ENCODE measurements at regions not wholly inside any gene's neighbourhood (a gene's known extent, or its start where the extent isn't known, plus 50 kb on each side); places are given as distances from the start of the nearest gene placed in this dataset.

DNA sequence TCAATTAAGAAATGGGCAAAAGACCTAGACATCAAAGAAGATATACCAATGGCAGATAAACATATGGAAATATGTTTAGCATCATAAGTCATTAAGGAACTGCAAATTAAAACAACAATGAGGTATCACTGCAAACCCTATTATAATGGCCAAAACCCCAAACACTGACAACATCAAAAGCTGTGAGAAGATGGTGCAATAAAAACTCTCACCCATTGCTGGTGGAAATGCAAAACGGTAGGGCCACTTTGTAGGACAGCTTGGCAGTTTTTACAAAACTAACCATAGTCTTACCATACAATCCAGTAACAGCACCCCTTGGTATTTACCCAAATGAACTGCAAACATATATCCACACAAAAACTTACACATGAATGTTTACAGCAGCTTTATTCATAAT lies 213.1 kb downstream of the UBE2E3 start:
- no peak for DNase-seq

DNA sequence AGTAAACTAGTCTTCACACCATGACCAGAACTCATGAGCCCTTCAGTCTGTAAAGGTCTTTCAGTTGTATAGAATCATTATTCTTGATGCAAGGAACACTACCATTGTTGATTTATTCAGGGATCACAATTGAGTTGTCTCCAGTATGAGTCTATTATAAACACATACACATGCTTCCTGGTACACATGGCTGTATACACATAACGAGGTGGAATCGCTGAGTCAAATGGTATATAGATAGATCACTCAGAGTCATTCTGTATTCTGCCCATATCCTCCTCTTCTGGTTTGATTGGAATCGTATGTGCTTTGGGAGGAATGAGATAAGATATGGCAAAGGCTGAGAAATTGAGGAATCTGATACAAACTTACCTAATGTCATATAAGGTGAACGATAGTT lies 216.0 kb downstream of the UBE2E3 start:
- DNase-seq, result no peak

GRCh38 chr2:181197140-181197760 lies 216.8 kb downstream of the UBE2E3 start:
- no peak for DNase-seq

DNA sequence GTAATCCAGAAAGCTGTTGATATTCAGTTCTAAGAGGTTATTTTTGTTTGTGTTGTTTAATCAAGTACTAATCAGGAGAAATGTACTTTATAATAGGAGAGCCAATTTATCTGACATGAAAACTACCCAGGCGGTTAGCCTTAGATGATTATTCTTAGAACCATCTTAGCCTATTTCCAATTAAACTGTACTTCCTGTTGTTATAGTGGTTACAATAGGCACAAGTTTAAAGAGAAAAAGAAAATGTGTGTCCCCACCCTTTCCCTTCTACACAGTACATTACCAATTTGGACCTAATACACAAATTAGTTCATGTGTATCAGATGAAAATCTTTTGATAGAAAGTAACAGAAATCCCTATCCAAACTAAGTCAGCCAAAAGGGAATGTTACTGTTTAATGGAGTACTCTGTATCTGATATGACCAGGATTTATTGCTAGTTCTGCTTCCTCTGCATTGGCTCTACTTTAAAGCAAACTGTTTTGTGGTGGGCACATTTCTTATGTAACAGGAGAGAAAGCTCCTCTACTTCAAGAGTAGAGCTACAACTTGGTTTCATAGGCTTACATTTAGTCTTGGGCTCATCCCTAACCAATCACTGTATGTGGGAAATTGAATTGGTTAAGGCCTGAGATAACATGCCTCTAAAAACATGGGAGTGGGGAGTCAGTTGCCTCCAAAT lies 217.9 kb downstream of the UBE2E3 start:
- DNase-seq, result no peak

DNA sequence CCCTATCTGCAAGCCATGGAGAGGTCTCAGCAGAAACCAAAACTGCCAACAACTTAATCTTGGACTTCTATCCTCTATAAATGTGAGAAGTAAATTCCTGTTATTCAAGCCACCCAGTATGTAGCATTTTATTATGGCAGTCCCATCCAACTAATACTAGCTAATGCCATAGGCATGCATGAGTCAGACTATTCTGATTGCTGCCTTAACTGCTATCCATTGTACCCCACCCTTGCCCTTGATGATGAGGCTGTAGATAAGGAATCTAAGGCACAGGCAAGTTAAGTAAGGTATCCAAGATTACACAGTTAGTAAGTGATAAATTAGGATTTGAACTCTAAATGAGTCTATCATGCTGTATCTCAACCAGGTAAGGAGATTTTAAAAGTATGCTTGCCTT lies 223.0 kb downstream of the UBE2E3 start:
- no peak for DNase-seq

GRCh38 chr2:181203916-181204315 lies 223.5 kb downstream of the UBE2E3 start:
- DNase-seq, result no peak

GRCh38 chr2:181218401-181218821 lies 238.0 kb downstream of the UBE2E3 start:
- no peak for DNase-seq

DNA sequence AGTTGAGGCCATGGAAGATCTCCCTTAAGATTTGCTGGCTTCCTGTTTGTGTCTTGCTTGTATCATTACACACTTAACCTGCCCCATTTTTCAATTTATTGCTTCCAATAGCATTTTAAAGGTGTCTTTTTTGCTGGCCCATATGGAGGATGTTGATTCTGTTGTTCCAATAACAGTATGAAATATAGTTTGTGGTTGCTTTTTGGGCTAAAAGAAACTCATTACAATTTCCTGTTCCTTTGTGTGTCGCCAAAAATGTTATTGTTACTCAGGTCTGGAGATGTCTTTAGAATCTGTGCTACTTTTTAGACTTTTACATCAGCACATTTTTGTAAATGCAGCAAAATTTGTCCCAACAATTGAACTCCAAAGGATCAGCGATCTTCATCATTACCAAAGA lies 234.0 kb upstream of the ITGA4 start:
- no peak for DNase-seq

DNA sequence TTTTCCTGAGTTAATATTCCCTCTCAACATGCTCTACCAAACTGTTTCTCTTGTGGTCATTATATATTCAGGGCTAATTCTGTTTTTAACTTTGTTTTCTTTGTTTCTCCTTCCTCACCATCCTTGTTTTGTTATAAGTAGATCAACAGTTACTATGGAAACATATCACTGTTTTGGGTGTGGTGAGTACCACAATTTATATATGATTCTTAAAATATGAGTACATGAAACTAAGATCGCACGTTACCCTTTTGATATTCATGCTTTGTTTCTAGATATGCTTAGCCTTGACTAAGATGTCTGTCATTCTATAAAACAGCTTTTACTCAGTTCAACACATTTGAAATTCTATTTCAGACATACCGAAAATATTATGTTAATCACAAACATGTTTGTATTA lies 232.3 kb upstream of the ITGA4 start:
- DNase-seq, result no peak

- DNase-seq, result no peak
Observed at GRCh38 chr2:181228661-181229060, 228.5 kb upstream of the ITGA4 start.

- DNase-seq, result no peak
Observed at GRCh38 chr2:181231151-181231550, 226.0 kb upstream of the ITGA4 start.

DNA sequence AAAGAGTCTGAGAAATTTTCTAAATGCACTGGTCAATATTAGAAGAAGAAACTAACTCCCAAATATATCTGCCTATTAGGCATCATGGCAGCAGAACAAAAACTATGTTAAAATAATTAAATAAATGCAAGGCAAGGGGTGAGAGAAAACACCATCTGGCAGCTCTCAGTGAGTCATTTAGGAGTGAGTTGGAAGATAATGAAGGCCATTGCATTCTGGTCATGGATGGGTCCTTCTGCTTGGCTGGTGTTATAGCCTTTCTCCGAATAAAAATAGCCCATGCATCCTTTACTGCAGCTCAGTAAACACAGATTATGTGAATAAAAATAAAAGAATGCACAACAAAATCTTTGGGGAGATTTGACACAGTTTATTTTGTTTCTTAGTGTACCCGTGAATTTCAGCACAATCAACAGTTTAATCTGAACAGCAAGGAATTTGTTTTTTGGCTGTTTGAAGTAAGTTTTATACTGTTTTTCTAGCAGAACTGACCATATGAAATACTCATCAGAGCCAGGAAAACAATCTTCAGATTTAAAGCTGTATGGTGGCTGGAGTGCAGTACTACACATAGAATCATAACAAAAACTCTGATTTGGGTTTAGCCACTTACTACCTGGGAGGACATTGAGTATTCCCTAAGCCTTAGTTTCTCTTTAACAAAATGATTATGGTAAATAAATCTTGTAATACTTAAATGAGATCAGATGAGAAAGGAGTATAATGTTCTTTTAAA lies 225.1 kb upstream of the ITGA4 start:
- DNase-seq, result no peak

DNA sequence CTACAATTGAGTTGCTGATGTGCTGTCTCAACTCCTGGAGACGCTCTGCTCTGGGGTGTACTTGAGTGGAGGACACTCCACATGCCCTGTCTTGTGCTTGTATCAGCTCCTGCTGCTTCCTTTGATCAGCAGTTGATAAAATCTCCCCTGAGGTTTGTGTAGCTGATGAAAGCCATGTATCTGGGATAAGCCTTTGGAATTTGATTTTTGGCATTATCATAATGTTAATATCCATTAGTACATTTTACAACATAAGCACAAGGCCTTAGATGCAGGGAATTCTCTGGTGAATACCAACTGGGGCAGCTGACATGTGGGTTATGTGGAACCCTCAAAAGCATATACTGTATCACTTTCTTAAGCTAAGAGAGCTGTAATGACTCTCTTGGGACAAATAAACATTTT lies 222.7 kb upstream of the ITGA4 start:
- no peak for DNase-seq

DNA sequence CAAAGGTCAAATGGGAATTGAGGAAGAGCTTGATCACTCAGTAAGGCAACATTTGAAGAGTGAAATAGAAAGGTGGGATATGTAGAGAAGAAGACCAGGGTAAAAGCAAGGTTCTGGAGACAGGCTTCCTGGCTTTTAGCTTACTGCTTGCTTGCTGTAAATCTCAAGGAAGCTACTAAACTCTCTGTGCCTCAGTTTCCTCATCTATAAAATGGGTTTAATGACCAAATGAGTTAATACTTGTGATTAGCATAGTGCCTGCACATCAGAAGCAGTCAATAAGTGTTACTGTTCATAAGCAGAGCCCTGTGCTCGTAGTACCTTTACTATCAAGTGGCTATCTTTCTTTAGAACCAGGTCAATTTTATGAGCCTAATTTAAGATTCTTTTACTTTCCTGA lies 222.2 kb upstream of the ITGA4 start:
- no peak for DNase-seq

DNA sequence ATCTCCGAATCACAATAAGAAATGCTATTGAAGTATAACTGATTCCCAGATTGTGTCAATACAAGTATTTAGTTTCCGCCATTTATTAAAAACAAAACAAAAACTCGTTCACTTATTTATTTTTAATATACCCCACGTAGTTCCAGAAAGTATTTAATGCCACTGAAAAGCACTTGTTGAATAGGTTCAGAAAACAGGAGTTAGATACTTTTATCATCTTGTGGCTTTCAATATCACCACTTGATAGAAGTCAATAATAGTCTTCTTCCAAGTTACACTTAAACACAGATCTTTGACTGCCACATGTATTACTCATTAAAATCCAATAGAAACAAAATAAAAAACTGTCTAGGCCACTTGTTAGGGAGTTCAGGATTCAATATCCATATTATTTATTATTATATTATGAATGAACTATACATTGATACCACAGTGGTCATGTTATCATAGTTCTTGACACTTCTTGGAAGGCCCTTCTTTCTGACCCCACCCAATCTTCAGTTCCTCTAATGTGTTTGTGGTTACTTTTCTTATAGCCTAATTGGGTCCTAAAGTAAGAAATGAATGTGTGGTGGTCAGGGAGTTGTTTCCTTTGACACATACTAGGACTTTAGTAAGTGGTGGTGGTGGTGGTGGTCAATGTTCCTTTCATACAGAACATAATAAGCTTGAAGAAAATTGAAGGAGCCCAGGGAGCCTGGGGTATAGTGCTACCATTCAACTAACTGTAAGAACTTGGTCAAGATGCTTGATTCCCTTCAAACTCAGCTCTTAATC lies 221.3 kb upstream of the ITGA4 start:
- DNase-seq, result no peak

GRCh38 chr2:181239201-181239799 lies 217.9 kb upstream of the ITGA4 start:
- DNase-seq, result peak in 1 of 2 donors; percentile 20

DNA sequence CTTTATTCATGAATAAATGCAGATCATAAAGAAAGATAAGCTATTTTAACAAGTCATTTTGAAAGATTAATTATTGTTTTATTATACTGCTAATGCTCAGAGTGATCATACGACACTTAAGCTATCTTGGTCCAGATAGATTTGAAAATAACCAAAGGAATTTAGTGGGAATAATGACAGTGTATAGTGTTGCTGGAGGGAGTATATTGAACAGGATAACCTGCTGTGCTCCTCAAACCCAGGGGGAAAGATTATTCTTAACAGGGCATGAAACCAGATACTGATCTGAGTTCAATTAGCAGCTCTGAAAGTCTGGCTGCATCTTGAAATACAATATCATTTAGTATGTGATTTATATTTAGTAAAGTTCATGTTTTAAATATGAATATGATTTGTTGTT lies 216.3 kb upstream of the ITGA4 start:
- no peak for DNase-seq

DNA sequence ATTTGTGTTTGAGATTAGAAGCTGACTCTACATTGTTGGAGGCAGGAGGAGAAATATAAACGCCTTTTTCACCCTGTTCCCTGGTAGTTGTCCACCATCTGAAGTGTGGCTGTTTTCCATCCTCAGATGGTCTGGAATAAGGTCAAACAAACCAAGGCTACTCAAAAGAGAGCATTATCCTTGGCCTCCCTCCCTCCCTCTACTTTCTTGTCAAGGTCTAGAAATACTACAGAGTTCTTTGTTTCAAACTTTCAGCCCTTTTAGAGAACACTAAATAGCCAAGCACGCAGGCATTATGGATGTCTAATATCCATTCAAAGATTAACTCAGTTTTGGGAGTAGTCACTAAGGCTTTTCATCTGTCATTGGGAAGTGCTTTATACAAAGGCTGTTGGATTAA lies 215.8 kb upstream of the ITGA4 start:
- DNase-seq, result no peak

DNA sequence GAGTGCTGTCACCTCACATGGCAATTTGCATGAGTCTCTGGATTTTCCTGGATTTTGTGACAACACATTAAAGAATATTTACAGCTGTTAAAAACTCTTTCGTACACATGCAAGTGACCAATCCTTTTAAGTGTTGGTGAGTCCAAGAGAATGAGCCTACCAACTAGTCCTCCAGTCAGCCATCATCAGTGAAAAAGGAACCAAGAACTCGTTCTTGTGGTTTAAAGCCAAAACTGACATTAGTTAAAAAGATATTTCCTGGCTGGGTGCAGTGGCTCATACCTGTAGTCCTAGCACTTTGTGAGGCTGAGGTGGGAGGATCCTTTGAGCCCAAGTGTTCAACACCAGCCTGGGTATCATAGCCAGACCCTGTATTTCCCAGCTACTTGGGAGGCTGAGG lies 215.4 kb upstream of the ITGA4 start:
- DNase-seq, result no peak

DNA sequence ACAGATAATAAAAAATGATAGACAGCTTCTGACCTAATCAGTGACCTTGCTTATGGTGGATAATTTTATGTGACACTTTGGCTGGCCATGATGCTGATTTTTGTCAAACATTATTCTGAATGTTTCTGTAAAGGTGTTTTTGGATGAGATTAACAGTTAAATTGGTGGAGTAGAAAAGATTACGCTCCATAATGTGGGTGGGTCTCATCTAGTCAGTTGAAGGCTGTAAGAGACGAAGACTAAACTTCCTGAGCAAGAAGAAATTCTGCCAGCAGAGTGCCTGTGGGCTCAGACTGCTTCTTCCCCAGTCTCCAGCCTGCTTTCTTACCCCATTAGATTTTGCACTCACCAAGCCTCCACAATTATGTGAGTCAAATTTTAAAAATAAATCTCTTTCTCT lies 214.9 kb upstream of the ITGA4 start:
- no peak for DNase-seq

DNA sequence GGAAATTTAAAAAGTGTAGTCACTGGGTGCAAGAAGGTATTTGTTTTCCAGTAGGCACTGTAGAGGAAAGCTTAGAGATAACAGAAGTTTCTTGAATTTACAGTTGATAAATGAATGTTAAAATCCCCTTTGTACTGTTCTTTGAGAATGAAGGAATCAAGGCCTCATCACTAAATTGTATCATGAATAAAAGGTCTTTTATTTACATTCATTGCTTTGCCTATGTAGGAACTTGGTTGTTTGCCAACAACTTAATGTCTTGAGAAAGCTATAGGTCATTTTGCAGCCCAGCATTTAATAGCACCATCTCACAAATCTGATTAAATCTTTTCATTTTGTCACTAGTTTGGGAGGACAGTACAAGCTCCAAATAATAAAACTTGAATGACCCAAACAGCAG lies 213.9 kb upstream of the ITGA4 start:
- no peak for DNase-seq

- no peak for DNase-seq
Observed at GRCh38 chr2:181250691-181251090, 206.5 kb upstream of the ITGA4 start.
